NCI-H2196 (cell line): ENCODE measurements at regions not wholly inside any gene's neighbourhood (a gene's known extent, or its start where the extent isn't known, plus 50 kb on each side); places are given as distances from the start of the nearest gene placed in this dataset.

Source experiments
- DNase-seq: peaks from one replicate; lab custom pipeline; 2025; ENCODE audit not compliant: unreplicated experiment; lab: John Stamatoyannopoulos, UW

DNA sequence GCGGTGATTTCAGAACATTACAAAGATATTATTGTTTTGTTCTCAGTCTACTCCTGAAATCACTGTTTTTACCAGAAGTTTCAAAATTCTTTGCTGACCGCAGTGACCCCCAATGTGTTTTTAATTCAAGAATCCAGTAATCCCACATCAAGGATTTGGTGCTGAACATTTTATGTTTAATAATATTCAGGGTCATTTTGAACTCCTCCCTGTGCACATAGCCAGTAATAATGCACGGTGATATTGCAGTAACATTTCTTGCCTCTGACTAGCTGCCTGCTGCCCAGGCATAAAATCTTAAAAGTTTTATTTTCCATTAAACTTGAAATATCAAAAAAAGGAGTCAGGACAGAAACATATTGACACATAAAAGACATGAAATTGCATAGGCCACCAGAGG lies 443.4 kb upstream of the NCAM2 start:
- no peak for DNase-seq

DNA sequence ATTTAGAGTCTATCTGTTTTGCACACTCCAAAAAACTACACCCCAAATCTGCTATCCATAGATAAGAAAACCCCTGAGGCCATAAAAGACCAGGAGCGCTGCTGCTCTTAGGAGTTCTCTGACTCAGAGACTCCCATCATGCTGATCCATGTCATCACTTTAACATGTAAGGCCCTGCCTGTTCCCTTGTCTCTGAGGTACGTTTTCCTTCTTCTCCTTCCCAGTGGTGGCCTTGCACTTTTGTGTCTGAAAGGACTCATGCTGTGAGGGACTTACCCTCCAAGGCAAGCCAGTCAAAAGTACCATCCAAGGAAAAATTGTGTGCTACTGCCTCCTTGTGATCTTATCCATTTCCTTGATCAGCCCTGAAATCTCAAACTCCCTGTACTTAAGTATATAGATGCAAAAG lies 427.4 kb upstream of the NCAM2 start:
- no peak for DNase-seq

DNA sequence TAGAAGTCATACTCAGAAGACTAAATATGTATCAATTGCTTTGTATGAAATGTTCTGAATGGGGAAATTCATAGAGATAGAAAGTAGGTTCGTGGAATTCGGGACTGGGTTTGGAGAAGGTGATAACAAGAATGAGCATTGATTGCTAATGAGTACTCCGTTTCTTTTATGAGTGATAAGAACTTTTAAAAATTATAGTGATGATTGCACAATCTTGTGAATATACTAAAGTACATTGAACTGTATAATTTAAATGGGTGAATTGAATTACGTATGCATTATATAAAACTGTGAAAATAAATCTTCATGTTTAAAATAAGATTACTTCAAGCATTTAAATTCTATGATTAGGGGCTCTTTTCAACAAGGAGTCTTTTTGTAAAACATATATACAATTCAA lies 425.6 kb upstream of the NCAM2 start:
- no peak for DNase-seq

GRCh38 chr21:20581361-20581760 lies 416.8 kb upstream of the NCAM2 start:
- no peak for DNase-seq

- no peak for DNase-seq
Measured at GRCh38 chr21:20591284-20591683, 406.9 kb upstream of the NCAM2 start.

GRCh38 chr21:20592463-20592862 lies 405.7 kb upstream of the NCAM2 start:
- no peak for DNase-seq

GRCh38 chr21:20603236-20603635 lies 395.0 kb upstream of the NCAM2 start:
- DNase-seq = no peak

GRCh38 chr21:20611008-20611407 lies 387.2 kb upstream of the NCAM2 start:
- DNase-seq = no peak

GRCh38 chr21:20613654-20614053 lies 384.6 kb upstream of the NCAM2 start:
- DNase-seq = no peak

DNA sequence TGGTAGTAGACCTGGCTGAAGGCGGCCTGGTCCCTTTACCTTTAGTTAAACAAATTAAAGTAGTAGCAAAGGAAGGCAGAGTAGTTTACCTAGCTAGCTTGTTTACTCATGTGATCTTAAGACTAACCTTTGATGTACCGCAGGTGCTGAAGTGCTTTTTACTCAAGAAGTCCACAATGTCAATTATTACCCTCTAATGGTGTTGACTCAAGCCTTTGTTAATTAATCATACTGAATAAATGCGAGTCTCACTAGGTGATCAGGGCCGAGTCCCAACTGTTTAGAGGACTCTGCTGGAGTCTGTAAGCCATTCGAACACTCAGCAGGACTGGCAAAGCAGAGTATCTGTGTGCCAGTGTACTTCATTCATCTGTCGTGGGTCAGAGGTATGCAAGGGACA lies 381.1 kb upstream of the NCAM2 start:
- no peak for DNase-seq

GRCh38 chr21:20618878-20619277 lies 379.3 kb upstream of the NCAM2 start:
- DNase-seq = no peak

GRCh38 chr21:20627594-20627993 lies 370.6 kb upstream of the NCAM2 start:
- DNase-seq = no peak

DNA sequence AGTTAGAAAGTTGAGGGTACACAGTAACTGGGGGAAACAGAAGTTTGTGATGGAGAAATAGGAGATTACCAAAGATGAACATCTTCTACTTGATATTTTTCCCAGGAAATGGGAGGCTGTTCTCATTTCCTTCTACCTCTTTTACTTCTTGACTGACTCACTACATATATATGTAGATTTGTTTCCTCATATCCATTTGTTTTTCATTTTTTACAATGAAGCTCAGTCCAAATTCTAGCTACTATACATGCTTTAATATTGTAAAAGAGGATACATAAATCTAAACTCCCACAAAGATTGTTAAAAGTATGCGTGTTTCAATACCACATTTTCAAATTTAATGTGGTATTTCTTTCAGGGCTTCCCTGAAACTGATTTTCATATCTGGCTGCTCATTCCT lies 366.6 kb upstream of the NCAM2 start:
- DNase-seq = no peak

- no peak for DNase-seq
Measured at GRCh38 chr21:20639026-20639425, 359.2 kb upstream of the NCAM2 start.

DNA sequence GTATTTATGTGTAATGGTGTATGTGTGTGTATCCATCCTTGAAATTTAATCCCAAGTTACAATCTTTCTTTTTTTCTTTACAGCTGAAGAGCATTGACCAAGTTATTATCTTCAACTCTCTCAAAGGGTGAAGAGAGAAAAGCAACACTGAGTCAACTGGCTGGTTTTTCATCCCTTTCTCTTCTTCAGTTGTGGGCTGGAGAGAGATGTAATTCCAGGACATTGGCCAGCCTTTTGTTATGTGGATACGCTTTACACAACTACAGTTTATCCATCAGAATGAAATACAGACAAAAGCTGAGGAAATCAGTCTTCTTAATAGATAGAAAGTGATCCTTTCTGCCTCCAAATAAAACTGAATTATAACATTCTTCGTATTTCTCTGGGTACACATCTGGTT lies 357.0 kb upstream of the NCAM2 start:
- DNase-seq = no peak

DNA sequence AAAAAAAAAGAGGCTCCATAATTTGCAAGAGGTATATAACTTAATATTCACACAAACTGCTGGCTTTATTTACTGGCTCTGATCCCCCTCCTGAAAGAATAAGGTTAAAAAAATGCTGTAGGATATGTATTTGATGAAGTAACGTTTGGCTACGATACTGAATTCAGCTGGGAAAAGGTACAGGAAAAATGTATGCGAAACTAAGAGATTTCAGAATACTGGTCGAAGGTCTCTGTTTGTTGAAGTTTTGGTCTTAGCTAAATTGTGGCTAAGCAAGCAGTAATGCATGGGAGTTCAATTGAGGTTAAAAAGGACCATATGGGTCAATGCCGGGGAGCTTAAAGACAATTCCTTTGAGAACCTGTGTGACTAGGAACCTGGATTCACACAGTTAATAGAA lies 355.5 kb upstream of the NCAM2 start:
- DNase-seq = no peak

DNA sequence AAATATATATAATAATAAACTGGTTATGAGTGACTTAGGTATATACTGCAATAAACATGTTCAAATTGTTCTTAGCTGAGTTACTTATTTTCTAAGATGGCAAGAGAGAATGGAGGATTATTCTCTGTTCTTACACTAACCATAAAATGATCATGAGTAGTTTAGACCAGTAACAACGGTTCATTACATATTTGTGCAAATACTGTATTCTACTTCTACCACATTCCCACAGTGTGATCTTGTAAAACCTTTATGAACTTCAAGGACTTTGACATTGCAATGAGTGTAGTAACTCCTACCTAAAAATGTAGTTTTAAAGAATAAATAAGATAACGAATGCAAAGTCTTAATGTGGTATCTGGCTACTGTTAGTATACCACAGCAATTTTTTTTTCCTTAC lies 353.7 kb upstream of the NCAM2 start:
- DNase-seq = no peak

GRCh38 chr21:20645344-20645743 lies 352.9 kb upstream of the NCAM2 start:
- DNase-seq = no peak

GRCh38 chr21:20646431-20647165 lies 351.6 kb upstream of the NCAM2 start:
- no peak for DNase-seq

DNA sequence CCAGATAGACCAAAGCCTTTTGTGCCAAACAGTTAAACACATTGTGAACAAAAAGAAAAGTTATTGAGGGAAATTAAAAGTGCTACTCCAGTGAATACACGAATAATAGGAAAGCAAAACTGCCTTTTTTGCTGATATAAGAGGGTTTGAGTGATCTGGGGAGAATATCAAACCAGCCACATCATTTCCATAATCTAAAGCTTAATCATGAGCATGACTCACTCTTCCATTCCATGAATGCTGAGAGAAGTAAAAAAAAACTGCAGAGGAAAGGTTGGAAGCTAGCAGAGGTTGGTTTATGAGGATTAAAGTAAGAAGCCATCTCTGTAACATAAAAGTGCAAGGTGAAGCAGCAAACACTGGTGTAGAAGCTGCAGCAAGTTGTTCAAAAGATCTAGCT lies 350.6 kb upstream of the NCAM2 start:
- DNase-seq = no peak

- DNase-seq = no peak
Measured at GRCh38 chr21:20649231-20649630, 349.0 kb upstream of the NCAM2 start.

- no peak for DNase-seq
Measured at GRCh38 chr21:20652846-20653245, 345.4 kb upstream of the NCAM2 start.

DNA sequence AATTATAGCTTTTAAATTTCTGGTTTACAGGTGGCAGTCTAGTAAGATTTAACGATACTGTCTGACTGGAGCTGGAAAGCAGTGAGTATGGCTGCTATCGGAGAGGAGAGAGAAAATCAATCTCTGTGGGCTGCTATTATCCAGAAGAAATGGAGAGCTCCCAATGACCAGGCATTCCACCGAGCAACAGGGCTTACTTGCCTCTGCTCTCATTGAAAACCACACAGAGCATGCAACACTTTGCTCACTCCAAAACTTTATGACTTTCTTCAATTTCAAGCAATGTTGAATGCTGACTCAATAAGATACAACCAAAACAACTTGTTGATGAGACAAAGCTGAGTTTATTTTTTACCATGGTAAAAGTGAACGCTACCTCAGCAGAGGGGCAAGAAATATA lies 337.0 kb upstream of the NCAM2 start:
- DNase-seq = no peak
